H9 (cell line): ENCODE measurements at regions not wholly inside any gene's neighbourhood (a gene's known extent, or its start where the extent isn't known, plus 50 kb on each side); places are given as distances from the start of the nearest gene placed in this dataset.

ENCODE experiments used
- DNase-seq: peaks from one replicate; pipeline ENCODE4 v3.0.0-alpha.2; 2017
- H2AFZ ChIP-seq: one replicate; pipeline ENCODE4 v1.6.1; 2013; ENCODE audit warnings: mild to moderate bottlenecking, low read length, control low read depth, moderate library complexity
- H2AK5ac ChIP-seq: 2 replicates; pipeline ENCODE4 v1.6.1; 2013; ENCODE audit warnings: low read length, control low read depth, mixed read lengths; ENCODE audit not compliant: insufficient read length
- H2BK120ac ChIP-seq: one replicate; pipeline ENCODE4 v1.6.1; 2013; ENCODE audit warnings: low read depth, mild to moderate bottlenecking, low read length, control low read depth, inconsistent platforms; ENCODE audit not compliant: poor library complexity, severe bottlenecking
- H2BK12ac ChIP-seq: 2 replicates; pipeline ENCODE4 v1.6.1; 2013; ENCODE audit warnings: low read length, control low read depth, mixed read lengths, low read depth; ENCODE audit not compliant: insufficient read length
- H2BK15ac ChIP-seq: 2 replicates; pipeline ENCODE4 v1.6.1; 2013; ENCODE audit warnings: low read depth, low read length, control low read depth
- H2BK20ac ChIP-seq: one replicate; pipeline ENCODE4 v1.6.1; 2013; ENCODE audit warnings: low read depth, mild to moderate bottlenecking, low read length, control low read depth, inconsistent platforms; ENCODE audit not compliant: poor library complexity, severe bottlenecking
- H2BK5ac ChIP-seq: 2 replicates; pipeline ENCODE4 v1.6.1; 2013; ENCODE audit warnings: low read length, control low read depth, mixed read lengths; ENCODE audit not compliant: insufficient read length
- H3K14ac ChIP-seq: 2 replicates; pipeline ENCODE4 v1.6.1; 2013; ENCODE audit warnings: low read length, control low read depth; ENCODE audit not compliant: insufficient read depth
- H3K18ac ChIP-seq: 2 replicates; pipeline ENCODE4 v1.6.1; 2013; ENCODE audit warnings: low read depth, mild to moderate bottlenecking, mixed read lengths, low read length, control low read depth; ENCODE audit not compliant: insufficient read length
- H3K23ac ChIP-seq: 2 replicates; pipeline ENCODE4 v1.6.1; 2013; ENCODE audit warnings: low read length, control low read depth, mixed read lengths, low read depth; ENCODE audit not compliant: insufficient read length
- H3K23me2 ChIP-seq: 2 replicates; pipeline ENCODE4 v1.6.1; 2013; ENCODE audit warnings: low read depth, mild to moderate bottlenecking, mixed read lengths, low read length, control low read depth; ENCODE audit not compliant: insufficient read length, poor library complexity, severe bottlenecking
- H3K27ac ChIP-seq: 2 replicates; pipeline ENCODE4 v1.5.1; 2013; ENCODE audit warnings: low read length, control low read depth, mixed read lengths, low read depth; ENCODE audit not compliant: insufficient read length
- H3K27me3 ChIP-seq: 2 replicates; pipeline ENCODE4 v1.6.1; 2013; ENCODE audit warnings: low read length, control low read depth, inconsistent platforms; ENCODE audit not compliant: insufficient read depth
- H3K4ac ChIP-seq: 2 replicates; pipeline ENCODE4 v1.6.1; 2013; ENCODE audit warnings: low read depth, mild to moderate bottlenecking, control low read depth, inconsistent platforms, low read length, moderate library complexity
- H3K4me1 ChIP-seq: 2 replicates; pipeline ENCODE4 v1.6.1; 2013; ENCODE audit warnings: low read length, control low read depth, inconsistent platforms; ENCODE audit not compliant: insufficient read depth
- H3K4me2 ChIP-seq: 2 replicates; pipeline ENCODE4 v1.6.1; 2013; ENCODE audit warnings: low read length, control low read depth, mixed read lengths; ENCODE audit not compliant: insufficient read length, insufficient read depth
- H3K56ac ChIP-seq: 2 replicates; pipeline ENCODE4 v1.6.1; 2013; ENCODE audit warnings: low read depth, mild to moderate bottlenecking, mixed read lengths, low read length, control low read depth; ENCODE audit not compliant: insufficient read length
- H3K79me1 ChIP-seq: 2 replicates; pipeline ENCODE4 v1.6.1; 2013; ENCODE audit warnings: low read depth, mild to moderate bottlenecking, moderate library complexity, low read length, control low read depth, inconsistent platforms; ENCODE audit not compliant: insufficient read depth, poor library complexity, severe bottlenecking
- H3K79me2 ChIP-seq: 2 replicates; pipeline ENCODE4 v1.6.1; 2013; ENCODE audit warnings: low read length, control low read depth, inconsistent platforms; ENCODE audit not compliant: insufficient read depth
- H3K9ac ChIP-seq: 2 replicates; pipeline ENCODE4 v1.6.1; 2013; ENCODE audit warnings: low read length, control low read depth, mixed read lengths; ENCODE audit not compliant: insufficient read length; ENCODE audit errors: extremely low read depth
- H3K9me3 ChIP-seq: one replicate; pipeline ENCODE4 v1.6.1; 2013; ENCODE audit warnings: low read depth, low read length, inconsistent platforms; ENCODE audit not compliant: control insufficient read depth
- H3T11ph ChIP-seq: one replicate; pipeline ENCODE4 v1.6.1; 2013; ENCODE audit warnings: mild to moderate bottlenecking, low read length, control low read depth, inconsistent platforms
- H4K20me1 ChIP-seq: one replicate; pipeline ENCODE4 v1.6.1; 2013; ENCODE audit not compliant: control insufficient read depth, insufficient read length, insufficient read depth
- H4K5ac ChIP-seq: 2 replicates; pipeline ENCODE4 v1.6.1; 2013; ENCODE audit warnings: low read depth, mild to moderate bottlenecking, mixed read lengths, low read length, control low read depth; ENCODE audit not compliant: insufficient read length
- H4K8ac ChIP-seq: replicated peaks from 2 replicates; pipeline ENCODE4 v1.6.1; 2013; ENCODE audit warnings: low read length, control low read depth, mixed read lengths, low read depth; ENCODE audit not compliant: insufficient read length
- H4K91ac ChIP-seq: 2 replicates; pipeline ENCODE4 v1.6.1; 2013; ENCODE audit warnings: low read depth, mild to moderate bottlenecking, moderate library complexity, mixed read lengths, low read length, control low read depth; ENCODE audit not compliant: insufficient read length
- H3K27ac Mint-ChIP-seq, 3 experiments: 2 replicates in 2 of 3; 3 replicates in 1 of 3; pipeline ENCODE4 v1.8.0; 2020 to 2021; ENCODE audit warnings: mixed read lengths in 3 of 3, mild to moderate bottlenecking in 1 of 3, moderate library complexity in 1 of 3
- H3K27me3 Mint-ChIP-seq: 2 replicates; pipeline ENCODE4 v1.8.0; 2021; ENCODE audit warnings: low read depth, mild to moderate bottlenecking, moderate library complexity, mixed read lengths
- H3K36me3 Mint-ChIP-seq, 3 experiments: 2 replicates in 2 of 3; 3 replicates in 1 of 3; pipeline ENCODE4 v1.8.0; 2020 to 2021; ENCODE audit warnings: low read depth in 3 of 3, mixed read lengths in 3 of 3; ENCODE audit not compliant: insufficient read depth in 1 of 3
- H3K4me1 Mint-ChIP-seq, 2 experiments: 2 replicates each; pipeline ENCODE4 v1.8.0; 2020; ENCODE audit warnings: mixed read lengths in 2 of 2
- H3K4me3 Mint-ChIP-seq, 2 experiments: 2 replicates in 1 of 2; 3 replicates in 1 of 2; pipeline ENCODE4 v1.8.0; 2020 to 2021; ENCODE audit warnings: mild to moderate bottlenecking in 2 of 2, mixed read lengths in 2 of 2, moderate library complexity in 1 of 2
- H3K9me3 Mint-ChIP-seq, 2 experiments: 2 replicates in 1 of 2; 3 replicates in 1 of 2; pipeline ENCODE4 v1.8.0; 2020; ENCODE audit warnings: mild to moderate bottlenecking in 2 of 2, mixed read lengths in 2 of 2, moderate library complexity in 1 of 2
- TF ChIP-seq, protein P1 (sequence below): fragments of 200-600 bp; sonication (generic); conservative IDR thresholded peaks from 3 replicates; pipeline ENCODE4 v1.8.0; 2021; ENCODE audit warnings: antibody characterized with exemption, mild to moderate bottlenecking

DNA sequence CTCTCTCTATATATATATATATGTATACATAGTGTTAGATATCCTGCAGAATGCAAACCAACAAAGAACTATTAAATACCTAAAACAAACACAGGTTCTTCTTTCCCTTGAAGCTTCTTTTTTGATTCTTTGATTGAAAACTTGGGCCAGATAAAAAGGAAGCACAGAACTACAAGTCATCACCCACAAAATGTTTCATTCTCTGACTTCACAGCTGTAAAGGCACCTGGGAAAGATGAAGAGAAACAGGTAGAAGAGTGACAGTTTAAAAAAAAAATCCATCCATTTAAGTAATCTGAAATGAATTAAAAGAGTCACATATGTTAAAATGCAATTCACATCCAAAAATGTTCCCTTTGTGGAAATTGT, 90.7 kb upstream of the FNDC3A start:
- Histone ChIP-seq H2AK5ac (no peak overlapping the region), H4K5ac (no peak overlapping the region), H3K79me2 (no peaks in the 10 kb centered on the region), H2BK12ac (no peak overlapping the region), H3K14ac (no peak overlapping the region), H3K27ac (no peak overlapping the region), H3K4me1 (no peaks in the 10 kb centered on the region), H2BK5ac (no peak overlapping the region), H3K23me2 (no peaks in the 10 kb centered on the region), H2BK15ac (no peak overlapping the region), H3K79me1 (no peaks in the 10 kb centered on the region), H3T11ph (no peak overlapping the region), H3K9me3 (no peaks in the 10 kb centered on the region), H3K4ac (no peak overlapping the region), H4K8ac (no peak overlapping the region), H3K18ac (no peak overlapping the region), H2BK20ac (no peak overlapping the region), H4K91ac (no peak overlapping the region), H3K27me3 (no peaks in the 10 kb centered on the region; the same call in 1 of the 2 replicates), H2BK120ac (no peak overlapping the region), H2AFZ (no peak overlapping the region), H3K56ac (no peak overlapping the region), H4K20me1 (no peaks in the 10 kb centered on the region), H3K9ac (no peak overlapping the region), H3K4me2 (no peak overlapping the region), H3K23ac (no peak overlapping the region)
- H3K4me3 Mint-ChIP-seq: no peak overlapping the region
- no peak overlapping the region for H3K27ac Mint-ChIP-seq
- peaks cover 10 to 11% of the 10 kb centered on the region in 2 experiments for H3K4me1 Mint-ChIP-seq
- H3K36me3 Mint-ChIP-seq: no peaks in the 10 kb centered on the region
- DNase-seq: no peak
- TF ChIP-seq, protein P1, sequence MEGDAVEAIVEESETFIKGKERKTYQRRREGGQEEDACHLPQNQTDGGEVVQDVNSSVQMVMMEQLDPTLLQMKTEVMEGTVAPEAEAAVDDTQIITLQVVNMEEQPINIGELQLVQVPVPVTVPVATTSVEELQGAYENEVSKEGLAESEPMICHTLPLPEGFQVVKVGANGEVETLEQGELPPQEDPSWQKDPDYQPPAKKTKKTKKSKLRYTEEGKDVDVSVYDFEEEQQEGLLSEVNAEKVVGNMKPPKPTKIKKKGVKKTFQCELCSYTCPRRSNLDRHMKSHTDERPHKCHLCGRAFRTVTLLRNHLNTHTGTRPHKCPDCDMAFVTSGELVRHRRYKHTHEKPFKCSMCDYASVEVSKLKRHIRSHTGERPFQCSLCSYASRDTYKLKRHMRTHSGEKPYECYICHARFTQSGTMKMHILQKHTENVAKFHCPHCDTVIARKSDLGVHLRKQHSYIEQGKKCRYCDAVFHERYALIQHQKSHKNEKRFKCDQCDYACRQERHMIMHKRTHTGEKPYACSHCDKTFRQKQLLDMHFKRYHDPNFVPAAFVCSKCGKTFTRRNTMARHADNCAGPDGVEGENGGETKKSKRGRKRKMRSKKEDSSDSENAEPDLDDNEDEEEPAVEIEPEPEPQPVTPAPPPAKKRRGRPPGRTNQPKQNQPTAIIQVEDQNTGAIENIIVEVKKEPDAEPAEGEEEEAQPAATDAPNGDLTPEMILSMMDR: no peak
- no peaks in the 10 kb centered on the region for H3K9me3 Mint-ChIP-seq
- peaks cover 31% of the 10 kb centered on the region for H3K27me3 Mint-ChIP-seq
